C1 segment of cervical spinal cord (tissue), 14 donors: ENCODE measurements at regions not wholly inside any gene's neighbourhood (a gene's known extent, or its start where the extent isn't known, plus 50 kb on each side); places are given as distances from the start of the nearest gene placed in this dataset.
A peak's percentile ranks its signal among the peaks of the same experiment; 100 is the strongest.

ENCODE experiments used
- DNase-seq, 14 donors: peaks; one replicate each; lab custom pipeline; 2025; lab: John Stamatoyannopoulos, UW

- no peak for DNase-seq
Observed at GRCh38 chrX:4905576-4905975, 1192.1 kb upstream of the PRKX start.

- DNase-seq, result no peak
Observed at GRCh38 chrX:4881277-4881676, 1167.8 kb upstream of the PRKX start.

DNA sequence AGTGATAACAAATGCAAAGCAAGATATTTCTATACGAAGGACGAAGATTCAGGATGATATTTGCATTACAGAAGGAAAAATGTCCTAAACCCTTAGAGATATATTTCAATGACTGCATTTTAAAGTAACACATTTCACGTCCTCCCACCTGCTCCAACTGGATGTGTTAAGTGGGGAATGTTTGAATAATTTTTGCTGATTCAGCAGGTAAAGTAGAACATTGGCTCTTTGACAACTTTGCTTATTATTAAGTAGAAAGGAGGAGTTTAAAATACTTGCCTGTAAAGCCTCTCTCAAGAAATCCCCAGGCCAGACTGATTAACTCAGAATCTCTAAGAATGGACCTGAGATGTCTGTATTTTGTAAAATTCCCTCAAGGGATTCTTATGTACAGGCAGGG, 1165.2 kb upstream of the PRKX start:
- DNase-seq, result no peak

- no peak for DNase-seq
Observed at GRCh38 chrX:4876268-4876667, 1162.8 kb upstream of the PRKX start.

- no peak for DNase-seq
Observed at GRCh38 chrX:4851534-4851933, 1138.1 kb upstream of the PRKX start.

DNA sequence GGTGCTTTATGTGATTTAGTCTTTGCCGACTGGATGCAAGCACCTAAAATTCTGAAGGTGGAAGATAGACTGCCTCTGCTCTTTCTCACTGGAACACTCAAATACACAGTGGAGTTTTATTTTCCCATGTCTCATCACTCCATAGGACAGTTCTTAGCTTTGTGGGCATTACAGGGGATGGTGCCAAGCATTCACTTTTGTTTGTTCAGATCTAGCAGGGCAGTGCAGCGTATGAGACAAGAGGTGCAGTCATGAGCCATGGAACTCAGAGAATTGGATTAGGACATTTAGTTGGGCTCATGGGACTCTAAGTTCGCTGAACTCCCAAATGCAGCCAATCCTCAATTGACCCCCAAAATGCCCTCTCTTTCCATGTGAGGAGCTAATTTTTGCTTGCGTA, 1136.9 kb upstream of the PRKX start:
- DNase-seq, result peak in 7 of 14 donors; percentile 4 to 32 (median 24)

DNA sequence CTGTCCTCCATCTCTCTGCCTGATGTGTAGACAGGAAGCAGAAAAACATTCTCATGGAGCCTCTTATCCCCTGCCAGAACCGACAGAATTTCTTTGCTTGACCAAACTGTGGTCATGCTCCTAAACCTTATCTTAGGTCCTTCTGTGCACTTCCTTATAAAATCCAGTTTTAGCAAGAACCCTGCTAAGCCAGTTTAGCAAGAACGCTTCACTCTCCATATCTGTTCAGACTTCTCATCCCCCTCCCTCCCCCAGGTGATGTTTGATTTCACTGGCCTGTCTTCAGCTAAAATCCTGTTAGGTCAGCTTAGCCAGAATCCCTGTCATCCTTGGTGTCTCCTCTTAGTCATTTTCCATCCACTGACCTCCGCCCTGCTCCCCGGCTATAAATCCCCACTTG, 1130.9 kb upstream of the PRKX start:
- no peak for DNase-seq

GRCh38 chrX:4841216-4841745, 1127.8 kb upstream of the PRKX start:
- no peak for DNase-seq

- DNase-seq, result no peak
Observed at GRCh38 chrX:4831574-4831973, 1118.1 kb upstream of the PRKX start.

DNA sequence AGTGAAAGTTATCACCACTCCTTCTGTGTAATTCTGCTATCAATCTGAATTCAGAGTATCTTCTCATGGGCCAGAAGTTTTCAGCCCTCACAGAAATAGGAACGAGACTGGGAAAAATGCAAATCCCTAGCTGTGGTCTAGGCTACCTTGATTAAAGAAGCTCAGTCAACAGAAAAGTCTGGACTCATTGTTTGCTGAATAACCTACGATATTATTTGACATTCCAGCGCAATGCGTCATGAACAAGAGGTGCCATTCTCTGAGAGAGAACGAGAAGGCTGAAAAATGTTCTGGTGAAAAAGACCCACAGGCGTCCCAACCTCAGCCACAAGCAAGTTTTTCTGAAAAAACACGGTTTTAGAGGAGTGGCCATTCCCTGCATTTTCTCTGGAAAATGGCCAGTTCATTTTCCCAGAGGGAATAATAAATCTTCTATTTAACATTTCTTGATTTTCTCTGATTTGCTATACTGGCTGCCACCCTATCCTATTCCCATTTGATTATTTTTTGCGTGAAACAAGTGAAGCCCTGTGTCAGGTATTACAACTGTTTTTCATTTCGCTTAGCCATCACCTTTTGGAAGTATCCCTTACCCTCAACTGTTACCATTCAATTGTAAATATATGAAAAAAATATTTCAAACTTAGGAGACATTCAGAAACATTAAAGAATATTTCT, 1117.6 kb upstream of the PRKX start:
- no peak for DNase-seq

- DNase-seq, result no peak
Observed at GRCh38 chrX:4825550-4825949, 1112.1 kb upstream of the PRKX start.

DNA sequence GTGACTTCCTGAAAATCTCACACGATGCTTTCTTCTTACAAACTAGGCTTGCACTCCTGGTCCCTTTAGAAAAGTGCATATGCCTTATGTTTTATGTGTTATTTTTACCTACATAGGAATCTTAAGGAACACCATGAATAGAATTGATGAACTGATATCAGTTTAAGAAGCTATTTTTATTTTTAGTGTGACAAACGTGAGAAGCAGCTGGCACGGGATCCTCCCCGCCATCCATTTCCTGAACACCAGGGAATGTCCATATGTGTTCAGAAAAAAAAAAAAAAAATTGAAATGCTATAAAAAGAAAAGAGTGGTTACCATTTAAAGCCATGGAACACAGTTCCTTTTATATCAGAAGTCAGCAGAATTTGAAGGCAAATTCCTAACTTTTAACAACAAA, 1096.1 kb upstream of the PRKX start:
- DNase-seq, result no peak

DNA sequence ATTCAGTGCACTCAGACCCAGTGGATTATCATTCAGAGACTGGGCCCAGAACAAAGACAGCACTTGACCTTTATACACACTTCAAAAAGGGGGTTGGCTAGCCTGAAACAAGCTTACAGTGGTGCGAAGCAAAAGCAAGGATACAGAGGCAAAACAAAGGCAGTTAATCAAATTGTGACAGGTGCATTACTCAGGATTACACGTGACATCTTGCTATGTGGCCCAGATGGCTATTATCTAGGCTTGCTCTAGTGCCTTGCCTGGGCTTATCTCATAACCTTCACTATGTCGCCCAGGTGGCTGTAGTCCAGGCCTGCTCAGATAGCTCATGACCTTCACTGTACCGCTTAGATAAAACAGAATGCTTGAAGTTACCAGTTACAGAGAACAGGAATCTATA, 1092.1 kb upstream of the PRKX start:
- DNase-seq, result no peak

DNA sequence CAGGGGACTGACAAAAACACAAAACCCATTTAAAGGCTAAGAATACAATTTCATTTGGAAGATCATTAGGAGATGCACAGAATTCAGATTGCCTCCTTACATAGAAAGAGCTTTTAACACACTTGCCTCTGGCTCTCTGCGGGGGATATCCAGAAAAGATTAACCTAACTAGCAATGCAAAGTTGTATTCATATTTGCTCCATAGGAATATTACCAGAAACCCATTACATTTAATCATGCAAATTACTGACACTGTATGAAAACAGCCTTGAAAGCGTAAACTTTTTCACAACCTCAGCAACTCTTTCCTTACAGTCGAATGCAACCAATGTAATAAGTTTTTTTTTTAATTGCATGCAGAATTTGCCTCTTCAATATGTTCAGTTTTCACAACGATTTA, 1087.3 kb upstream of the PRKX start:
- no peak for DNase-seq

- no peak for DNase-seq
Observed at GRCh38 chrX:4787971-4788370, 1074.5 kb upstream of the PRKX start.

DNA sequence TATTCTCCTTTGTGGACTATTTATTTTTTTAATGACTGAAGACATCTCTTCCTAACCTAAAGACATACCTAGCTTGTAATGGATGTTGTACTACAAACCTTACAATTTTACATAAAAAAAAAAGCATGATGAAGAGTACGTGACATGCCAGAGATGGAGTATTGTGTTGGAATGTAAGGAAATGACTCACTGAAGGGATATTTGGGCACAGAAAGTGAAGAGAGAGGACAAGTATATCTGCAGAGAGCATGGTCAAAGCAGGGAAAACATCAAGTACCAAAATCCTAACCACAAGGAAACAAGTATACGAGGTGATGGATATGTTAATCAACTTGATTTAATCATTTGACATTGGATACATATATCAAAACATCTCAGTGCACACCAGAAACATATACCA, 1051.4 kb upstream of the PRKX start:
- DNase-seq, result no peak

- DNase-seq, result no peak
Observed at GRCh38 chrX:4762196-4762595, 1048.7 kb upstream of the PRKX start.

DNA sequence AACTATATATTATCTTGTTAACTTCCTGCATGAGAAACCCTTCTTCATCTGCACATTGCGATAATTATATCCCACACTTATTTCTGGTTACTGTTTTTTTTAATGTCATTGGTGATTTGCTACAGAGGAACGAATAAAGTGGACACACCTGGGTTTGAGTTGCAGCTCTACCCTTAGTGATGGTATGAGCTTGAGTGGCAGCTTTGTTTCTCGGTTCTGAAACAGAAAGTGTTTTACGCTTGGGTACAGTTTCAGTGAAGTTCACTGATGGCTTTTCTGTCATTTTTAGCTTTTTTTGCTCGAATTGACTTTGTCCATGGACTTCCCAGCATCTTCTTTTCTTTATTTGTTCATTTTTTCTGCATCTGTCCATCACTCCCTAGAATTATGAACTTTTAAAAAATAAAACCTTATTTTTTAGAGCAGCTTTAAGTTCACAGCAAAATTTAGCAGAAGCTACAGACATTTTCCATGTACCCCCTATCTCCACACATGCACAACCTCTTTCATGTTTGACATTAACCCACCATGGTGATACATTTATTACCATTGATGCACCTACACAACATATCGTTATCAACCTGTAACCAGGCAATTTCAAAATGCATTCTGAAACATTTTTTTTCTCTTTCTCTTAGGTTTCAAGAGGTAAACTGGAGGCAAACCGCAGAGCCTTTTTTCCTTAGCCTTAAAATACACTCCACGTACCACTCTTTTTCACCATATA, 1041.6 kb upstream of the PRKX start:
- no peak for DNase-seq

DNA sequence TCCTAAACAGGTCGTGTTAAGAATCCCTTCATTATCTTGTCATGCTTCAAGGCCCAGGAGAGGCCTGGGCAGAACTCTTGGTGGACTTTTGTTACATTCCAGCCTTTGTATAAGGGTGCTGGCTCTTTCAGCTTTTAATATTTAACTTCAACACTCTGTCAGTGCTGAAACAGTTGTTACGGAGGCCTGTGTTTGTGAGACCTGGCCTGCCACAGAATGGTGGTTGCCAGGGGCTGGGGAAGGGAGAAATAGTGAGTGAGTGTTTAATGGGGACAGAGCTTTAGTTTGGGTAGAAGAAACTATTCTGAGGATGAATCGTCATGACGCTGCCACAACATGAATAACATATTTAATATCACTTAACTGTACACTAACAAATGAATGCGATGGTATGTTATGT, 1027.6 kb upstream of the PRKX start:
- DNase-seq, result no peak

GRCh38 chrX:4735299-4735698, 1021.9 kb upstream of the PRKX start:
- DNase-seq, result no peak

DNA sequence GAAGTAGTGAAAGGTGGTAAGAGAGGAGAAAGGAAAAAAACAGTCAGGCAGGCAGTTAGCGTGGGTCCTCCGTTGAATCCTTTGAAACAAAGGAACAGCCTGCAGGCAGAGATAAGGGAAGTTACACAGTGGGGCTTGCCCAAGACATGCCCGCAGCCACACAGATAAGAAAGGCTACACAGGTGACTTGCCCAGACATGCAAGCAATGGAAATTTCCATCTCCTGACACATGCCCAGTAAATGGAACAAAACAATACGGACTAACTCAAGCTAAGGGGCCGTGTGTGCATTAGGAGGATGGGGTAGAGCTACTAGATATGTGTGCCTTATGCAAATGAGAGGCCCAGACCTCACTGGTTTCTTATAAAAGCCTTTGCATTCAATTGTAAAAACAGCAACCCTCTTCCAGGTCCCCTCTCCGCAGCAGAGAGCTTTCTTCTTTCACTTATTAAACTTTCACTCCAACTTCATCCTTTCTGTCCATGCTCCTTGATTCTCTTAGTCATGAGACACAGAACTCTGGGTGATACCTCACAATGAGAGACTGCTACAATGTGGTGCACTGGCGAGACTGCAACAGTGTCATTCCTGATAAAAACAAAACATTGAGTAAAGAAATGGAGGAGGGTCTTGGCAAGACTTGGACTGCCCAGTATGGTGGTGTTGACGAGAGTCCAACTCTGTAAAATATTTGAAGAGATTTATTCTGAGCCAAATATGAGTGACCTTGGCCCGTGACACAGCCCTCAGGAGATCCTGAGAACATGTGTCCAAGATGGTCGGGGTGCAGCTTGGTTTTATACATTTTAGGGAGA, 997.4 kb upstream of the PRKX start:
- no peak for DNase-seq

DNA sequence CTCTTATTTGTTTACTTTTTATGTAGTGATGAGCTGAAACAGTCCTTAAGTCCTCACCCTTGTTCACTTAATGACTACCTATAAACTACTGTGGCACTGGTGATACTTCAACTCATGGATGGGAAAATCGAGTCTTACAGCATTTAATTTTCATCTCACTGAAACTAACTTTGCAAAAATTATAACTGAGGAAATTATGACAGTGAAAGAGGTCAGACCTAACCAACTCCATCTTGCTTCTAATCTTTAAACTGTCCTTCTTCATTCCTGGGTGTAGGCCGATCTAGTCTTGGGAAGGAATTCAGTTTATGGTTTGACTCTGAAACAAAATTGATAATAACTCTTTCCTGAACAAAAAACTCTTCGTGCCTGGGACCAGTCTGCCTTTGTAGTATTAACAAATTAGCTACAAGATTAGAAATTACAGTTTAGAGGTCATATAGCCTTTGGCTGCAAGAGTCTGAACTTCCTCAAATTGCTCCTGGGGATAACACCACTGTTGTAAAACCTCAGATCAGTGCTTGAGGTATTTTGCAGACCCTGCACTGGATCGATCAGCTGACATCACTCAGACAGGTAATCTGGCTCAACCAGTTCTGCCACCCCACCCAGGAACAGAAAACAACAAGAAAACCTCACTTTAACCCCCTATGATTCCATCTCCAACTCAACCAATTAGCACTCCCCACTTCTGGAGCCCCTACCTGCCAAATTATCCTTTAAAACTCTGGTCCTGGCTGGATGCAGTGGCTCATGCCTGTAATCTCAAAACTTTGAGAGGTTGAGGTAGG, 995.7 kb upstream of the PRKX start:
- DNase-seq, result no peak
